SK-N-SH treated with all-trans-retinoic acid at 6 μM for 48 hours (cell line): ENCODE measurements at regions not wholly inside any gene's neighbourhood (a gene's known extent, or its start where the extent isn't known, plus 50 kb on each side); places are given as distances from the start of the nearest gene placed in this dataset.

Source experiments
- ARNTL ChIP-seq: fragments of 450-650 bp; formaldehyde crosslinking; IDR thresholded peaks from 2 replicates; pipeline ENCODE4 v1.5.0; 2020; ENCODE audit warnings: low read depth, mild to moderate bottlenecking, moderate library complexity, borderline replicate concordance
- BACH2 ChIP-seq: fragments of 250-450 bp; sonication (Bioruptor Pico); IDR thresholded peaks from 2 replicates; pipeline ENCODE4 v1.9.0; 2021; ENCODE audit warnings: mild to moderate bottlenecking, borderline replicate concordance
- GLIS3 ChIP-seq: fragments of 250-450 bp; sonication (Bioruptor Pico); IDR thresholded peaks from 2 replicates; pipeline ENCODE4 v1.5.0; 2020; ENCODE audit warnings: mild to moderate bottlenecking, moderate library complexity
- ISL1 ChIP-seq: fragments of 250-450 bp; sonication (Bioruptor Pico); IDR thresholded peaks from 2 replicates; pipeline ENCODE4 v2.1.2; 2022; ENCODE audit warnings: mild to moderate bottlenecking, moderate library complexity
- SNAI2 ChIP-seq: fragments of 250-450 bp; sonication (Bioruptor Pico); IDR thresholded peaks from 2 replicates; pipeline ENCODE4 v1.5.0; 2020; ENCODE audit warnings: mild to moderate bottlenecking, moderate library complexity
- TOX ChIP-seq: fragments of 250-450 bp; sonication (Bioruptor Pico); IDR thresholded peaks from 2 replicates; pipeline ENCODE4 v1.8.0; 2021; ENCODE audit warnings: mild to moderate bottlenecking, moderate library complexity, borderline replicate concordance
- ZFP3 ChIP-seq: fragments of 250-450 bp; sonication (Bioruptor Pico); IDR thresholded peaks from 2 replicates; pipeline ENCODE4 v1.5.0; 2020; ENCODE audit warnings: mild to moderate bottlenecking, moderate library complexity
- ZFP30 ChIP-seq: fragments of 450-650 bp; formaldehyde crosslinking; IDR thresholded peaks from 2 replicates; pipeline ENCODE4 v1.5.0; 2022; ENCODE audit warnings: mild to moderate bottlenecking, moderate library complexity
- ZNF8 ChIP-seq: fragments of 450-650 bp; formaldehyde crosslinking; IDR thresholded peaks from 2 replicates; pipeline ENCODE4 v1.5.0; 2020; ENCODE audit warnings: mild to moderate bottlenecking, moderate library complexity
- TF ChIP-seq, protein P1 (sequence below): fragments of 250-450 bp; sonication (Bioruptor Pico); IDR thresholded peaks from 2 replicates; pipeline ENCODE4 v1.8.0; 2020; ENCODE audit warnings: mild to moderate bottlenecking, moderate library complexity, borderline replicate concordance
- TF ChIP-seq, protein P2 (sequence below): fragments of 250-450 bp; sonication (Bioruptor Pico); IDR thresholded peaks from 2 replicates; pipeline ENCODE4 v1.8.0; 2021; ENCODE audit warnings: low read depth, mild to moderate bottlenecking, moderate library complexity, borderline replicate concordance
- TF ChIP-seq, protein P3 (sequence below): fragments of 250-450 bp; sonication (Bioruptor Pico); IDR thresholded peaks from 2 replicates; pipeline ENCODE4 v1.5.0; 2020; ENCODE audit warnings: mild to moderate bottlenecking, moderate library complexity

DNA sequence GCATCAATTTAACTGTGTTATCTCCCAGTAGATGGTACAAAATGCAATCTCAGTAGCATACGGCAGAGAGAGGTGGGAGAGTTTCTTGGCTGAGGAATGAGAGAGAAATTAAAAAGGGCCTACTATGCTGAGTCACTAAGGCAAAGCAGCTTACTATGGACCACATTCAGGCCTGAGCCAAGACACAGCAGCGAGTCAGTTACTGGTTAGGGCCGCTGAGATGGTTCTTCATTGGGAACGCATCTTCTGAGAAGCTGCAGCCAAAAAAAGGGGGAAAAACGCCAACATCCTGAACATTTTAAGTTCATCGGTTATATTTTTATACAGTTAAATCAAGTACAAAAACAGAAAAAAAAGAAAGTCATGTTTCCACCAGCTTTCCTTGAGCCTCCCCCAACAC, 61.1 kb upstream of the BDNF start:
- TF ChIP-seq ARNTL (no peak), ZNF8 (CRISPR knock-in tag) (no peak), ZFP3 (CRISPR knock-in tag) (no peak), ISL1 (CRISPR knock-in tag) (no peak), TOX (CRISPR knock-in tag) (no peak), ZFP30 (CRISPR knock-in tag) (no peak), SNAI2 (CRISPR knock-in tag) (no peak), BACH2 (no peak), GLIS3 (CRISPR knock-in tag) (no peak)
- TF ChIP-seq, protein P1, sequence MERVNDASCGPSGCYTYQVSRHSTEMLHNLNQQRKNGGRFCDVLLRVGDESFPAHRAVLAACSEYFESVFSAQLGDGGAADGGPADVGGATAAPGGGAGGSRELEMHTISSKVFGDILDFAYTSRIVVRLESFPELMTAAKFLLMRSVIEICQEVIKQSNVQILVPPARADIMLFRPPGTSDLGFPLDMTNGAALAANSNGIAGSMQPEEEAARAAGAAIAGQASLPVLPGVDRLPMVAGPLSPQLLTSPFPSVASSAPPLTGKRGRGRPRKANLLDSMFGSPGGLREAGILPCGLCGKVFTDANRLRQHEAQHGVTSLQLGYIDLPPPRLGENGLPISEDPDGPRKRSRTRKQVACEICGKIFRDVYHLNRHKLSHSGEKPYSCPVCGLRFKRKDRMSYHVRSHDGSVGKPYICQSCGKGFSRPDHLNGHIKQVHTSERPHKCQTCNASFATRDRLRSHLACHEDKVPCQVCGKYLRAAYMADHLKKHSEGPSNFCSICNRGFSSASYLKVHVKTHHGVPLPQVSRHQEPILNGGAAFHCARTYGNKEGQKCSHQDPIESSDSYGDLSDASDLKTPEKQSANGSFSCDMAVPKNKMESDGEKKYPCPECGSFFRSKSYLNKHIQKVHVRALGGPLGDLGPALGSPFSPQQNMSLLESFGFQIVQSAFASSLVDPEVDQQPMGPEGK (CRISPR knock-in tag), result no peak
- TF ChIP-seq, protein P2, sequence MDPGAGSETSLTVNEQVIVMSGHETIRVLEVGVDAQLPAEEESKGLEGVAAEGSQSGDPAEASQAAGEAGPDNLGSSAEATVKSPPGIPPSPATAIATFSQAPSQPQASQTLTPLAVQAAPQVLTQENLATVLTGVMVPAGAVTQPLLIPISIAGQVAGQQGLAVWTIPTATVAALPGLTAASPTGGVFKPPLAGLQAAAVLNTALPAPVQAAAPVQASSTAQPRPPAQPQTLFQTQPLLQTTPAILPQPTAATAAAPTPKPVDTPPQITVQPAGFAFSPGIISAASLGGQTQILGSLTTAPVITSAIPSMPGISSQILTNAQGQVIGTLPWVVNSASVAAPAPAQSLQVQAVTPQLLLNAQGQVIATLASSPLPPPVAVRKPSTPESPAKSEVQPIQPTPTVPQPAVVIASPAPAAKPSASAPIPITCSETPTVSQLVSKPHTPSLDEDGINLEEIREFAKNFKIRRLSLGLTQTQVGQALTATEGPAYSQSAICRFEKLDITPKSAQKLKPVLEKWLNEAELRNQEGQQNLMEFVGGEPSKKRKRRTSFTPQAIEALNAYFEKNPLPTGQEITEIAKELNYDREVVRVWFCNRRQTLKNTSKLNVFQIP, result no peak
- TF ChIP-seq, protein P3, sequence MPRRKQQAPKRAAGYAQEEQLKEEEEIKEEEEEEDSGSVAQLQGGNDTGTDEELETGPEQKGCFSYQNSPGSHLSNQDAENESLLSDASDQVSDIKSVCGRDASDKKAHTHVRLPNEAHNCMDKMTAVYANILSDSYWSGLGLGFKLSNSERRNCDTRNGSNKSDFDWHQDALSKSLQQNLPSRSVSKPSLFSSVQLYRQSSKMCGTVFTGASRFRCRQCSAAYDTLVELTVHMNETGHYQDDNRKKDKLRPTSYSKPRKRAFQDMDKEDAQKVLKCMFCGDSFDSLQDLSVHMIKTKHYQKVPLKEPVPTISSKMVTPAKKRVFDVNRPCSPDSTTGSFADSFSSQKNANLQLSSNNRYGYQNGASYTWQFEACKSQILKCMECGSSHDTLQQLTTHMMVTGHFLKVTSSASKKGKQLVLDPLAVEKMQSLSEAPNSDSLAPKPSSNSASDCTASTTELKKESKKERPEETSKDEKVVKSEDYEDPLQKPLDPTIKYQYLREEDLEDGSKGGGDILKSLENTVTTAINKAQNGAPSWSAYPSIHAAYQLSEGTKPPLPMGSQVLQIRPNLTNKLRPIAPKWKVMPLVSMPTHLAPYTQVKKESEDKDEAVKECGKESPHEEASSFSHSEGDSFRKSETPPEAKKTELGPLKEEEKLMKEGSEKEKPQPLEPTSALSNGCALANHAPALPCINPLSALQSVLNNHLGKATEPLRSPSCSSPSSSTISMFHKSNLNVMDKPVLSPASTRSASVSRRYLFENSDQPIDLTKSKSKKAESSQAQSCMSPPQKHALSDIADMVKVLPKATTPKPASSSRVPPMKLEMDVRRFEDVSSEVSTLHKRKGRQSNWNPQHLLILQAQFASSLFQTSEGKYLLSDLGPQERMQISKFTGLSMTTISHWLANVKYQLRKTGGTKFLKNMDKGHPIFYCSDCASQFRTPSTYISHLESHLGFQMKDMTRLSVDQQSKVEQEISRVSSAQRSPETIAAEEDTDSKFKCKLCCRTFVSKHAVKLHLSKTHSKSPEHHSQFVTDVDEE (CRISPR knock-in tag), result no peak
